ENCODE measurements at regions not wholly inside any gene's neighbourhood (a gene's known extent, or its start where the extent isn't known, plus 50 kb on each side); places are given as distances from the start of the nearest gene placed in this dataset.
"Not testable (repeated sequence)": the region's sequence is repeated elsewhere in the genome, so short reads cannot be mapped to it uniquely, and the experiment has no call there.

GRCh38 chr13:27327633-27328032, 57.0 kb downstream of the RASL11A start:
- DNase-seq = no peak

GRCh38 chr13:27329210-27329609, 58.6 kb downstream of the RASL11A start:
- no peak for DNase-seq

DNA sequence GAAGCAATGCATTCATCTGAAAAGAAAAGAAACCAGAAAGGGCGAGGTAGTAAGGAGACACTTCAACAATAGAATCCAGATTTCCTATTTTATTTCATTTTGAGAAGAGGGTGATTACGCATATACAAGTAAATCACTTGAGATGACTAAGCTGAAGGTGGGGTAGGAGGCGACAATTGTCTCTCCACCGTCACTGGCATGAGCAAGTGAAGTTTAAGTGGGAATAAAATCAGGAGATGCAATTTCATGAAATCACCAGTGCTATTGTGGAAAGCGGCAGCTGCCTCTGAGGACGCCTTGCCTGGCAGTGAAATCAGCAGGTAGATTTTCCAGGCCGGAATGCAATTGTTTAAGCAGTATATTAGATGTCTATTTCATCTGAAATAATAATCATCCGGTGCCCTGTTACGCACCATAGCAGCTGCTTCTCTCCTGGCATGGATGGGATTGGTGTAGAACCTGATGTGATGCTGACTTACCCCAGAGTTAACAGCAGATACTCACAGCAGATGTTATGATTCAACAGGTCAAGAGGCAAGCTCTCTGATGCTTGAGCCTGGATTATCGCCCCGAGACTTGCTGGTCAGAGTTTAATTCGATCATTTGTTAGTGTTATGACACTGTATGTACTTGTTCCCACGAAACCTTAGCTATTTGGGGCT, 64.3 kb downstream of the RASL11A start:
- no peak for DNase-seq

DNA sequence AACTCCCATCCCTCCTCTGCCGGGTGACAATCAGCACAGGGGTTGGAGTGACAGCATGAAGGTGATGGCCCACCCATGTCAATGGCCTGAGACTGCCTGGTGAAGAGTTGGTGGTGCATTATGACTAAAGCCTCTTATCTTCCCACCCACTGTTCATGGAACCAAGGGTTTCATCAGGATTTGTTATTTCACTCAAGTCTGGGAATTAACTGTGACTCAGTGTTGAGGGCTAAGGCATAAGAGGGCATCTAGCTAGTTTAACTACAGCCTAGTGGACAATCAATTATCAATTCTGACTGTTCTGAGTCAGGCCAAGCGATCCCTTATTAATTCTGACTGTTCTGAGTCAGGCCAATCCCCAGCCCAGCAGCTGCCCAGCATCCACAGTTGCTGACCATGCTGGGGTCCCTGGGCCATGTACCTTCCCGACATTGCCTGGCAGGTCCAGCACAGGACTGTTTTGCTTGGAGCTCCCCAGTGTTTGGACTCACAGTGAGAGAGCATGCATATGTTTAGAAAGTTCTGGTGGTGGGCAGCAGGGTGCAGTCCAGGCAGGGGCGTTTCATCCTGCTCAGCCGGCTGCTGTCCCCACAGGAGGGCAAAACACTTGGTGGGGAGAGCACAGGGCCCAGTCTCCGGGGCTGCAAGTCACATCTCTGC, 65.5 kb downstream of the RASL11A start:
- DNase-seq = no peak

DNA sequence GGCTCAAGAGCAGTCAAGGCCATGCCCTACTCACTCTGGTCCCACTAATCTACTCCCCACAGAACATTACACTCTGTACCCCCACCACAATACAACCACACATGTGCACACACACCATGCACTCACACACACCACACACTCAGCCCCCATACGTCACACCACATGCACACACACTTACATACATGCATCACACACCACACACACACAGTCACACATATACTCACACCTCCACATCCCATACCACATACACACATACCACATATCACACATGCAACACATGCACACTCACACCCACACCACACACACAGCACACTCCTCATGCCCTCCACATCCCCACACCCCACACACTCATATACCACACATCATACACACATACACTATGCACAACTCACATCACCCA, 67.6 kb downstream of the RASL11A start:
- no peak for DNase-seq

- no peak for DNase-seq
Observed at GRCh38 chr13:27338816-27339215, 68.2 kb downstream of the RASL11A start.

GRCh38 chr13:27339299-27339698, 68.7 kb downstream of the RASL11A start:
- peak; percentile 49 for DNase-seq

DNA sequence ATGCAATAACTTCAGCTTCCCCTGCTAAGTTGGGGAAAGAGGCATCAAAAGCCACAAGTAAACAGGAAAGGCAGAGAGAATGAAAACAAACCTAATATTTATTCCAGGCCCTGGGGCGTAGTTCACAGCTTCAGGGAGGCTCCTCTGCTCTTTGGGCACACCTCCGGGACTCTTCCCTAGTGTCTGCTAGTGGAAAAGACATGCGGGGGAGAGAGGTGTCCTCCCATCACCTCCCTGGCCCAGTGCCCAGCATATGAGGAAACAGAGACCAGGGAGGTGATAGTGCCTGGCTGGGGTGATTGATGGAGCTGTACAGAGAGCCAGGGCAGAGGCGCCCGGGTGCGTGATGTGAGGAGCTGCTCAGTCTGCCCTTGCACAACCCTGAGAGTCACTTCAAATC, 71.0 kb downstream of the RASL11A start:
- DNase-seq = no peak

GRCh38 chr13:27347211-27347772, 76.7 kb downstream of the RASL11A start:
- DNase-seq = no peak

GRCh38 chr13:27348461-27348860, 76.0 kb upstream of the GTF3A start:
- DNase-seq = no peak

DNA sequence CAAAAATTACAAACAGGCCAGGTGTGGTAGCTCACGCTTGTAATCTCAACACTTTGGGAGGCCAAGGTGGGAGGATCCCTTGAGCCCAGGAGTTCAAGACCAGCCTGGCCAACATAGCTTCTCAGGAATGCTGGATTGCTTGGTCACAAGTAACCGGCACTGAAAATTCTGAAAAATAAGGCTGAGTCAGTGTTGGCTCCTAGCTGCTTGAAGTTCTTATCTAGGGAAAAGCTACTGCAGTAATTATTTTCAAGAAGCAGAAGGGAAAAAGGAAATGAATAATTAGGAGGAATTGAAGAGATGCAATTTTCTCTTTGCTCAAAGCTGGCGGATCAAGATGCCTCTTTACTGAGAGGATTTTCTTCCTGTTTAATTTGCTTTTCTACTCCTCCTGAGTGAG, 75.0 kb upstream of the GTF3A start:
- no peak for DNase-seq

DNA sequence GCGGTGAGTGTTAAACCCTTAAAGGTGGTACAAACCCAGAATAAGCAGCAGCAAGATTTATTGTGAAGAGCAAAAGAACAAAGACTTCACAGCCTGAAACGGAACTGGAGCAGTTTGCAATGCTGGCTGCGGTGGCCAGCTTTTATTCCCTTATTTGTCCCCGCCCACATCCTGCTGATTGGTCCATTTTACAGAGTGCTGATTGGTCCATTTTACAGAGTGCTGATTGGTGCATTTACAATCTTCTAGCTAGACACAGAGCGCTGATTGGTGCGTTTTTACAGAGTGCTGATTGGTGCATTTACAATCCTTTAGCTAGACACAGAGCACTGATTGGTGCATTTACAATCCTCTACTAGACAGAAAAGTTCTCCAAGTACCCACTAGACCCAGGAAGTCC, 73.6 kb upstream of the GTF3A start:
- DNase-seq = not testable (repeated sequence)

DNA sequence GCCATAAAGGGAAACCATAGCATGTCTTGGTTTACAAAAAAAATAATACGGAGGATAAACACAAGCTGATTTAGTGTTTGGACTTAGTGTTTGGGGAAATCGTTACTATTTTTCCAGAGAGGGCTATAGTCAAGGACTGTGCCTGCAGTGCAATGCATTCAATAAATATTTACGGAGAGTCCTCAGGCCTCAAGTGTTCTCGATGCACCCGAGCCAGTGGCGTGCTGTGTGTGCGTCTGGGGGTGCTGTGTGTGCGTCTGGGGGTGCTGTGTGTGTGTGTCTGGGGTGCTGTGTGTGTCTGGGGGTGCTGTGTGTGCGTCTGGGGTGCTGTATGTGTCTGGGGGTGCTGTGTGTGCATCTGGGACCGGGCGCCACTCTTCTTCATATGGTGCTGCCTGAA, 71.7 kb upstream of the GTF3A start:
- no peak for DNase-seq

DNA sequence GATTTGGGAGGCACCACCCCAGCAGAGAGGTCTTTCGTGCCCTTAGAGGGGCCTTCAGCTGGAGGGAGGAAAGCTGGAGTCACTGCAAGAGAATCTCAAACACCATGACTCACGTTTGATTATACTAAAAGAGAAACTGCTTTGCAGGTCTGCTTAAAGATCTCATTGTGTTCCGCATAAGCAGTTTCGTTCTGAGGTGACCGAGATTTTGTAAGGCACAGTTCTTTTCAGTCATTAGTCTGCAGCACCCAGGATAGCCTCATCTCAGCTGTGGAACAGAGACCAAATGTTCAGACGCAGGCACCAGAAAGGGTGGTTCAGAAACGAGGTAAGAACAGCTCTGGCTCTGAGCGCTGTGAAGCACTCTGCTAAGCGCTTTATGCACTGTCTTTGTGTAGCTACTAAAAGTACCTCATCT, 71.2 kb upstream of the GTF3A start:
- peak; percentile 13 for DNase-seq

- no peak for DNase-seq
Observed at GRCh38 chr13:27353708-27354107, 70.7 kb upstream of the GTF3A start.

- no peak for DNase-seq
Observed at GRCh38 chr13:27354379-27354778, 70.0 kb upstream of the GTF3A start.

DNA sequence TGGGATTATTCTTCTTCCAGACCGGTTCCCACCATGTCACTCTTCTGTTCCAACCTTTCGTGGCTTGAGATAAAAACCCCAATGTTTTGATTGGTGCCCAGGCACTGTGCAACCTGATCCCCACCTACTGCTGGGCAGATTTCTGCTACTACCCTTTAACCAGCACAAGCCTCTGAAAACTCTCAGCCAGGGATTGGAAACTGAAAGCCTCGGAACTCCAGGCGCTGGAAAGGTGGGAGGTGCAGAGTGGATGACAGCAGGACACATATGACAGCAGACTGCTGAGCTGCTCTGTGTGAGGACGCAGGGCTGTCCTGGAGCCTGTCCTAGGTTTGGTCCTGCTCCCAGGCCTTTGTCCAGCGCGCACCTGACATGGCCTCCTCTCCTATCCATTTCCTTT, 68.5 kb upstream of the GTF3A start:
- DNase-seq = no peak

- no peak for DNase-seq
Observed at GRCh38 chr13:27358420-27358819, 66.0 kb upstream of the GTF3A start.

- DNase-seq = peak; percentile 75
Observed at GRCh38 chr13:27359199-27359821, 65.1 kb upstream of the GTF3A start.

GRCh38 chr13:27360562-27360961, 63.9 kb upstream of the GTF3A start:
- DNase-seq = no peak

DNA sequence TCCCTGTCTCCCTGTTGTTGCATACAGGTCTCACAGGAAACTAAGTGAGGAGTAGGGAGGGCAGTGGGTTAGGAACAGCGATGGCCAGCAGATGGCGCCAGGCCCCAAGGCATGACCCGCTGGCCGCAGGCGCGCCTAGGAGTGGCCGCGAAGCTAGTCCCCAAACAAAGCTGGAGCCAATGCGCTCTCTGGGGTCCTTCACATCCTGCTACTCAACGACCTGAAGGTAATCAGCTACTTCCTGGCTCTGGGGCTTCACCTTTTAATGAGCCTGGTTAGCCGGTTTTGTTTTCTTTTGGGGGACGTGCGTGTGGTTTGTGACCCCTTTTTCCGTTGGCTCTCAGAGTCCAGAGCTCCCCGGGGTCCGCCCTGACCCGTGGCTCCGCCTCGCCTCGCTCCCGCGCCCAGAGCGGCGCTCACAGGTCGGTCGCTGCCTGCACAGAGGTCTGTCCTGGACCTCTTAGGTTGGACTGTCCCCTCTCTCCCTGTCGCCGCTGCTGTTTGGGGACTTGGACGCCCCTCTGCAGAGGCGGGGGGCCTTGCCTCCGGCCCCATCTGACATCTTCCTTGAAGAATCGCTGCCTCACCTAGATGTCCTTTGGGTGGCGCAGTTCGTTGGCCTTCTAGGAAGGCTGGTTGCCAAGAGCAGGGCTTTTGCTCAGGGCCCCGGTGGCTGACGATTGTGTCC, 62.2 kb upstream of the GTF3A start:
- DNase-seq = peak; percentile 79

GRCh38 chr13:27363637-27364036, 60.8 kb upstream of the GTF3A start:
- not testable (repeated sequence) for DNase-seq

DNA sequence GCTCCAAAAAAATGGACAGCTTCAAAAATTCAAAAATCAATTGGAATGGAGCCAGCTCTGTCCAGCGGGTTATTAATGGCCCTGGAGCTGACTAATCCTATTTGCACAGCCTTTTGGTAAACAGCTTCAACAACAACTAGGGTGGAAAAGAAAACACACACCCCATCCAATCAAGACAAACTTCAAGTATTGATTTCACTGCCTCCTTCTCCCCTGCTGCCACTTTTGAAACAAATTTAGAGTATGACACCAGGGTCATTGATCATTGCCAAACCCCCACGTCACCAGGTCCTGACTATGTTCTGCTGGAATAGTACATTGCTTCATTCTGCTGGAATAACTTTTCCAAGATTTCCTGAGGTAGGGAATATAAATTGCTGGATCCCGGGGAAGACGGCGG, 56.8 kb upstream of the GTF3A start:
- no peak for DNase-seq

Data from activated naive CD4-positive, alpha-beta T cell treated with anti-CD3 and anti-CD28 coated beads, Interleukin-2, amount 50 U/mL, for 16 hours (primary cell).